Right renal pelvis (tissue), 4 donors: ENCODE measurements at regions not wholly inside any gene's neighbourhood (a gene's known extent, or its start where the extent isn't known, plus 50 kb on each side); places are given as distances from the start of the nearest gene placed in this dataset.
A peak's percentile ranks its signal among the peaks of the same experiment; 100 is the strongest.
"Not testable (repeated sequence)": the region's sequence is repeated elsewhere in the genome, so short reads cannot be mapped to it uniquely, and the experiment has no call there.

Experiments
- DNase-seq, 4 donors: peaks; one replicate each; pipeline ENCODE4 v3.0.0-alpha.2; 2013; ENCODE audit warnings: low read depth in 4 of 4, low spot score in 3 of 4, missing footprints in 1 of 4

- DNase-seq, result no peak
These were observed 397.4 kb downstream of the OTOL1 start for GRCh38 chr3:161893972-161894371.

GRCh38 chr3:161894657-161895056 is 398.0 kb downstream of the OTOL1 start:
- DNase-seq, result no peak

- DNase-seq, result no peak
These were observed 409.0 kb downstream of the OTOL1 start for GRCh38 chr3:161905520-161906132.

GRCh38 chr3:161913786-161914389 is 417.3 kb downstream of the OTOL1 start:
- no peak for DNase-seq

DNA sequence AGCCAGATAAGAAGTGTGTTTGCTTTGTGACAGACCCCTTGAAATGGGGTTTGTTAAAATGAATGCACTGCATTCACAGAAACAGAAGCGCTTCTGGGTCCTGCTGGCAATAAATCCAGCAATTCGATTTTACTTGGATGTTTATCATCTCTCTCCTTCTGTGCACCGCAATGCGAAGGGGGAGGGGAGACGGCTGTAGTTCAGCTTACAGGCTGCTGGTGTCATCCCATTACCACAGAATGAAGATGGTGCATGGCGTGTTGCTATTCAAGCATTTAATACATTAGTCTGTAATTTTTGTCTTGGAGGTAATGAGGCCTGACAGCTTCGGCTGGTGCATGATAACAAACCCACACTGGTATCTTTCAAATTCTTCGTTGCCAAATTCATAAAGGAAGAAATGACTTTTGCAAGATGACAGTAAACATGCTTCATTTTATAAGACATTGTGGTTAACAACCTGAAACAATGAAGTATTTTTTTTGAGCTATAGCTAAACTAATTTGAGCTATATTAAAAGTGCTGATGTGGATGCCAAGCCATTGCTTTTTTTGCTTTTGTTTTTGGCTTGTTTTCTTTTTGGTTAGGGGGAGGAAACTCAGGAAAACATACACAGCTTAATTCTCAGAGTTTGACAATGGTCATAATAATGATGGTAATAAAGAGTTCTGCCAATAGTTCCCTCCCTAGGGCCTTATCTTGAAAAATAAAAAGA is 418.3 kb downstream of the OTOL1 start:
- peak; percentile 18 to 35 (median 27) for DNase-seq

- DNase-seq, result no peak
These were observed 418.8 kb downstream of the OTOL1 start for GRCh38 chr3:161915418-161915750.

- no peak for DNase-seq
These were observed 423.6 kb downstream of the OTOL1 start for GRCh38 chr3:161920196-161920595.

GRCh38 chr3:161925749-161926360 is 429.2 kb downstream of the OTOL1 start:
- DNase-seq, result no peak

- no peak for DNase-seq
These were observed 430.5 kb downstream of the OTOL1 start for GRCh38 chr3:161927131-161927530.

DNA sequence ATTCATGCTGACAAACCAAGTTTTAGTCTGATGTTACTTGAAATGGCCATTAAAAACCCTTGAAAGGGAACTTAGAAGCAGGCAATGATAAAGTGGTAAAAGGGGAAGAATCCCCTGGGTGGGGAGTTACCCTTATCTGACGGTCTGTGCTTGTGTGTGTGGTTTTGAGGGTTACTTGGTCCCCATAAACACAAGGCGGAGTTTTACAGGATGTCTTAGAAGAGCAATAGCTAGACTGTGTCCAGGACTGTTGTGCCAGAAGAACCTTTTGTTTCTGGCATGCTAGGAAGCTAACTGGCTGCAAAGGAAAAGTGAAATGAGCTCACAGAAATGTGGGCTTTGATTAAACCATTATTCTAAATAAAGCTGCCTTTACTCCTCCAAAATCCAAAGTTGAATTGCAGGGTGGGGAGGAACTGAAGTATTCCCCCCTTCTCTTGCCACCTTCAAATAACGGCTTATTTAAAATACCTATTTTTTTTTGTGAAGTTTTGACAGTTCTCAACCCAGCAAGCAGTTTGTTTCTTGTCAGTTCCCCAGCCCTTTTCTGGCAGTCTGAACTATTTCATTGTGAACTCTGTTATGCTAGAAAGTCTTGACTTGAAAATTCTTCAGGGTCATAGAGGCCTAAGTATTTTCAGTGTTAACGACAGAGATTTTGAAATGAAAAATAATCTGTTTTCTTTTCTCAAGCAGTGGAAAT is 443.5 kb downstream of the OTOL1 start:
- DNase-seq, result no peak

DNA sequence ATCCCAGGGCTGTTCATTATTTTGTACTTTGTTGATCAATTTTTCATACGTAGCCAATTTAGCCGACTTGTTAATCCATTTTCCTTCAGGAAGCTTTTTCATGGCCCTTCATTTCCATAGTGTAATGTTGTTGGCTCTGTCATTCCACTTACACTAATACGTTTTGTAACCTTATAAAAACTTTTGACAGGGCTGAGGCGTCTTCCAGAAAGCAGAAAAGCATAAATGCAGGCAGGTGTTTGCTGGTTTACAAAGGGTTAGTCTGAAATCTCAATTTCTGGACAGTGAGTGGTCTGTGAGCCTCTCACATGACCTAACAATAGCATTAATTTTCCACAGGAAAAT is 444.0 kb downstream of the OTOL1 start:
- no peak for DNase-seq

- DNase-seq, result no peak
These were observed 445.3 kb downstream of the OTOL1 start for GRCh38 chr3:161941891-161942290.

DNA sequence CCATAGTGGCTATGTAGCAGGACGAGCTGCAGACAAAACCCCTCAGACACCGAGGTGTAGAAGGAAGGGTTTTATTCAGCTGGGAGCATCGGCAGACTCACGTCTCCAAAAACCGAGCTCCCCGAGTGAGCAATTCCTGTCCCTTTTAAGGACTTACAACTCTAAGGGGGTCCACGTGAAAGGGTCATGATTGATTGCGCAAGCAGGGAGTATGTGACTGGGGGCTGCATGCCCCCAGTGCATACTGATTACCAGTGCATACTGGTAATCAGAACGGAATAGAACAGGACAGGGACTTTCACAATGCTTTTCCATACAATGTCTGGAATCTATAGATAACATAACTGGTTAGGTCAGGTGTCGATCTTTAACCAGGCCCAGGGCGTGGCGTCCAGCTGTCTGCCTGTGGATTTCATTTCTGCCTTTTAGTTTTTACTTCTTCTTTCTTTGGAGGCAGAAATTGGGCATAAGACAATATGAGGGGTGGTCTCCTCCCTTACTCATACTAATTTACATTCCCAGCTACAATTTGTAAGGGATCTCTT is 447.3 kb downstream of the OTOL1 start:
- DNase-seq, result not testable (repeated sequence)

DNA sequence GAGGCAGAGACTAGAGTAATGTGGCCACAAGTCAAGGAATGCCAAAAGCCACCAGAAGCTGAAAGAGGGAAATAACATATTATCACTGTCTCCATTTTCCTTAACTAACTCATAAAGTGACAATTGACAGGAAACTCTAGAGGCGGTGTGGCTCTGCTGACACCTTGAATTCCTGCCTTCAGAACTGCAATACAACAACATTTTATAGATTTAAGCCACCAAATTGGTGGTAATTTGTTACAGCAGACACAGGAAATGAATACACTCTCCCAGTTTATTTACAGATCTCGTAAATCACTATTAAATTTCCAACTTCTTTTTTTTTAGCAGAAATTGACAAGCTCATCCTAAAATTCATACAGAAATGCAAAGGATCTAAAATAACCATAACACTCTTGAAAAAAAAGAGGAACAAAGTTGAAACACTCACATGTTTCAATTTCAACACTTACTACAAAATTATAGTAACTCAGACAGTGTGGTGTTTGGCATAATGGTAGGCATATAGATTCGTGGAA is 449.9 kb downstream of the OTOL1 start:
- DNase-seq, result no peak

DNA sequence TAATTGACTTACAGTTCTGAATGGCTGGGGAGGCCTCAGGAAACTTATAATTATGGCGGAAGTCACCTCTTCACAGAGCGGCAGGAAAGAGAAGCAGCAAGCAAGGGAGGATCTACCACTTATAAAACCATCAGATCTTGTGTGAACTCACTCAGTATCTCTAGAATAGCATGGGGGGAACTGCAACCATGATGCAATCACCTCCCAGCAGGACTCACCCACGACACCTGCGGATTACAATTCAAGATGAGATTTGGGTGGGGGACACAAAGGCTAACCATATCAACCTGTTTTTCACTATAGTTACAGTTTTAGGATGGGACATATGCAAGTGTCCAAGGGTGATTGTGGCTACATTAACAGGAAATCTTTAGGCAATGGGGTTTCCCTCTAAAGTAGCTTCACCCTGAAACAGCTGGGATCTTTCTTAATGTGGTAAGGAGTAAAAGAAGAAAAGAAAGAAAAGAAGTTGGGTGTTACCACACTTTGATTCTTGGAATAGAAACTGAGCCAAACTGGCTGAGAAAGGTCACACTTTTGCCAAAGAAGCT is 453.8 kb downstream of the OTOL1 start:
- no peak for DNase-seq

DNA sequence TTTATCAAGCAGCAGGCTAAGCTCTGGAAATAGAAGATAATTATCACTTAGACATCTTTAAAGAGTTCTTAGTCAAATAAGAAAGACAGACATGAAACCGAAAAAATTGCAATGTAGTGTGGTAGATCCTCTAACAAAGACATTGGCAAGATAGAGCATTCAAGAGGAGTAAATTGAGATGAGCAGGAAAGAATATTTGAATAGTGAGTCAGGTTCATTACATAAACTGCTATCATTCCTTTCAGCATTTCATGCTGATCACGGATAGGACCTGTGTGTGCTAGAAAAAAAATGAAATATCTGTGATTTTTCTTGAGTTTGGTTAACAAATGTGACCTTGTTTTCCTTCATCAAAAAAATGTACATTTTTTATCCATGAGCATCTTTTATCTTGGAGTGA is 460.9 kb downstream of the OTOL1 start:
- no peak for DNase-seq

DNA sequence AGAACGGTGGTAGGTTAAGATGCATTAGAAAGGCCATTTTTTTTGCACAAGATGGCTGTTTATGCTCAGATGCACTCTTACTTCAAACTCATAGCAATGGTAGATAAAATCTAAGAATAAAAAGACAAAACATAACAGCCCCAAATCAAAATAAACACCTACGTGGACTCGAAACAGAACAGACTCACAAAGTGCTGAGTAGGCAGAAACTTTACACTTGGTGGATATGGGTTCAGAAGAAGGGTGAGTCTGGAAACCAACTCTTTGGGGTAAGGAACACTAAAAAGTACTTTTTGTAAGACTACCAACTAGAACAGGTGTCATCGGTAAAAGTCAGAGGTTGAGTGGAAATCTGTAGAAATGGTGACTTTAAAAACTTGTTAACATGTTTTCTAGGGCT is 468.2 kb downstream of the OTOL1 start:
- no peak for DNase-seq

DNA sequence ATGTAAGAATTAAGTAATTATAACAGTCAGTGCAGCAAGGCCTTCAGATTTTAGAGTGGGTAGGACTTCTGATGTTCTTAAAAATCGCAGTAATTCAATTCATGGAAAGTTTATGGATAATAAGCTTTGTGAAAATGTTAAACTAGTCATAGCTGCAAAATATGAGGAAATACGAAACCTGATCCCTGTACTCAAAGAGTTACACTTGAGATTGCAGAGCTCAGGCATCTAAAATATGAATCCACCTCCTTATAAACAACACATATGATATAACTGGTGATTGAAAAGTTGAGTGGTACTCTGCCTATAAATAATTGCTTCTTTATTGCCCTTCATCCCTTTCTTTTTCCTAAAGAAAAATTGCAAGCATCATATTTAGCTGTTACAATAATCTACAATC is 473.3 kb downstream of the OTOL1 start:
- DNase-seq, result no peak

DNA sequence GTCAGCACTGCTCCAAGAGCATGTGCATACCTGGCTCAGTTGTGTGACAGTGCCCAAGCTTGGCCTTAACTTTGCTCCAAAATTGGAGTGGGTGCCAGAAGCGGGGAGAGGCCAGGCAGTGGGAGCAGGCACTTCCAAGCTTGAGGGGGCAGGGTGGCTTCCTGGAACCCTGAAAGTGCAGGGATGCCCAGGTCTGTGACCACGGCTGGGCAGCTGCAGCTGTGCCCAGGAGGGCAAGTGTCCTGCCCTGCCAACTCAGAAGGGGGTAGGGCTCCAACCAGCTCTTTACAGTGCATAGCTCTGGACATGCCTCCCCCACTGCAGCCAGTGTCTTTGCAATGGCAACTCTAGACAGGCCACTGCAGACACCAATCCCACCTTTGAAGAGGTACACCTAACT is 478.6 kb downstream of the OTOL1 start:
- no peak for DNase-seq

DNA sequence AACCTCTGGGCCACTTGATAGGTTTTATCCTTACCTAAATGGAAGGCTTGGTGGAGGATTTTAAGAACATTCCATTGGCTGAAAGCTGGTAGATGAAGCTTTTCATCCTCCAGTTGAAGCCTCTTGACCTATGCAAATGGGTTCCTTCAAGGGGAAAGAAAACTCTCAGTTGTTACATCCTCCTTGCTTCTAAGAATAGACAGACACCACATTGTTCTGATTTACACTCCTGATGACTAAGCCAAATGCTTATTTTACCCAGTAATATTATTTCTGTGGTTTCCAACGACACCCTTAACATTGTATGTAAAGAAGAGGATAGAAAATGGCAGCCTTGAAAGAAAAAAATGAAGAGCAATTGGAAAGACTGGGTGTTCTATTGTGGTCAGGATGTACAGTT is 480.5 kb downstream of the OTOL1 start:
- DNase-seq, result no peak

DNA sequence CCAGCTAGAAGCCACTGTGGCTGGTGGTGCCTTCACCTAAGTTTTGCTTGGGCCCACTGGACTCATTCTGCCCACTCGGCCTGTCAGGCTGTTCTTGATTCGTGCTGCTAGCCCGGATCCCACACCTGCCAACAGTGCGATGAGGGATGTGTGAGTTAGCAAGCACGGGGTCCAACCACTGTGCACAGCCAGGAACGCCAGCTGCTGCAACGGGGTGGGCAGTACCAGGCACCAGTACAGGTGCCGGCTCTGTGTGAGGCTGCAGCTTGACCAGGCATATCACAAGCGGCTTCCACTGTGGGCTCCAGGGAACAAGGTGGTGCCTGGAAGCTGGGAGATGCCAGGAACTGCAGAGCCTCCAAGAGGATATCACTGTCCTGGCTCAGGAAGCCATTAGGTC is 481.2 kb downstream of the OTOL1 start:
- DNase-seq, result no peak
